Esophagus muscularis mucosa (tissue), 3 donors: ENCODE measurements at regions not wholly inside any gene's neighbourhood (a gene's known extent, or its start where the extent isn't known, plus 50 kb on each side); places are given as distances from the start of the nearest gene placed in this dataset.

Source experiments
- POLR2A ChIP-seq: fragments of 450-650 bp; IDR thresholded peaks from one replicate; pipeline ENCODE4 v1.6.1; 2017; ENCODE audit warnings: antibody characterized with exemption, moderate library complexity, mild to moderate bottlenecking, low read depth
- TF ChIP-seq, protein P1 (sequence below), 3 experiments: fragments of 200-600 bp in 2 of 3; fragments of 450-650 bp in 1 of 3; sonication (generic) in 2 of 3; IDR thresholded peaks; one replicate each; pipeline ENCODE4 v1.5.1; 2017 to 2019; ENCODE audit warnings: antibody characterized with exemption in 3 of 3, mild to moderate bottlenecking in 2 of 3, moderate library complexity in 1 of 3

DNA sequence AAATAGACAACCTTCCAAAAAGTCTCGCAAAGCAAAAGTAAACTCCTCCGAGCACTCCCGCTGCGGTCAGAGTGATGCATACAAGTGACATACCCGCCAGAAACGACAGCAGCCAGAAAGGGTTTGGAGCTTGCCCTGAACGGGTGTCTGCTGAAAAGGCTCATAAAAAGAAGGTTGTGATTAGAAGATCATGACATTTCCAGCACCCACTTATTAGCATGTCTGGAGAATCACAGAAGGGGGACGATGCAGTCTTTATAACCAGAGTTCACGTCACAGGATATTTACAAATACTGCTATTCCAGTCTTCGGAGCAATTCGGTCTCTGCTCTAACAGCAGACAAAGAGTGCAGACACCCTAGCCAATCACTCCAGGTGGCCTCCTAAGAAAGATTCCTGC, 59.1 kb upstream of the FRMD4B start:
- TF ChIP-seq, protein P1, sequence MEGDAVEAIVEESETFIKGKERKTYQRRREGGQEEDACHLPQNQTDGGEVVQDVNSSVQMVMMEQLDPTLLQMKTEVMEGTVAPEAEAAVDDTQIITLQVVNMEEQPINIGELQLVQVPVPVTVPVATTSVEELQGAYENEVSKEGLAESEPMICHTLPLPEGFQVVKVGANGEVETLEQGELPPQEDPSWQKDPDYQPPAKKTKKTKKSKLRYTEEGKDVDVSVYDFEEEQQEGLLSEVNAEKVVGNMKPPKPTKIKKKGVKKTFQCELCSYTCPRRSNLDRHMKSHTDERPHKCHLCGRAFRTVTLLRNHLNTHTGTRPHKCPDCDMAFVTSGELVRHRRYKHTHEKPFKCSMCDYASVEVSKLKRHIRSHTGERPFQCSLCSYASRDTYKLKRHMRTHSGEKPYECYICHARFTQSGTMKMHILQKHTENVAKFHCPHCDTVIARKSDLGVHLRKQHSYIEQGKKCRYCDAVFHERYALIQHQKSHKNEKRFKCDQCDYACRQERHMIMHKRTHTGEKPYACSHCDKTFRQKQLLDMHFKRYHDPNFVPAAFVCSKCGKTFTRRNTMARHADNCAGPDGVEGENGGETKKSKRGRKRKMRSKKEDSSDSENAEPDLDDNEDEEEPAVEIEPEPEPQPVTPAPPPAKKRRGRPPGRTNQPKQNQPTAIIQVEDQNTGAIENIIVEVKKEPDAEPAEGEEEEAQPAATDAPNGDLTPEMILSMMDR (IDR thresholded peaks at IDR 0.05): no peak
- no peak for TF ChIP-seq POLR2A
